PFSK-1 (cell line): ENCODE measurements at regions not wholly inside any gene's neighbourhood (a gene's known extent, or its start where the extent isn't known, plus 50 kb on each side); places are given as distances from the start of the nearest gene placed in this dataset.

Experiments used
- POLR2AphosphoS5 ChIP-seq: IDR thresholded peaks from 2 replicates; pipeline ENCODE4 v1.6.1; 2012; ENCODE audit warnings: low read depth, mild to moderate bottlenecking, control low read depth, low read length, moderate library complexity
- SIN3A ChIP-seq: IDR thresholded peaks from 2 replicates; pipeline ENCODE4 v1.6.1; 2012; ENCODE audit warnings: mild to moderate bottlenecking, low read length, moderate library complexity, borderline replicate concordance; ENCODE audit not compliant: insufficient read depth

GRCh38 chr6:134531188-134531551 lies 213.3 kb upstream of the SGK1 start:
- no peak for TF ChIP-seq POLR2AphosphoS5
- TF ChIP-seq SIN3A: no peak
